ENCODE measurements at regions not wholly inside any gene's neighbourhood (a gene's known extent, or its start where the extent isn't known, plus 50 kb on each side); places are given as distances from the start of the nearest gene placed in this dataset.
"Not testable (repeated sequence)": the region's sequence is repeated elsewhere in the genome, so short reads cannot be mapped to it uniquely, and the experiment has no call there.

DNA sequence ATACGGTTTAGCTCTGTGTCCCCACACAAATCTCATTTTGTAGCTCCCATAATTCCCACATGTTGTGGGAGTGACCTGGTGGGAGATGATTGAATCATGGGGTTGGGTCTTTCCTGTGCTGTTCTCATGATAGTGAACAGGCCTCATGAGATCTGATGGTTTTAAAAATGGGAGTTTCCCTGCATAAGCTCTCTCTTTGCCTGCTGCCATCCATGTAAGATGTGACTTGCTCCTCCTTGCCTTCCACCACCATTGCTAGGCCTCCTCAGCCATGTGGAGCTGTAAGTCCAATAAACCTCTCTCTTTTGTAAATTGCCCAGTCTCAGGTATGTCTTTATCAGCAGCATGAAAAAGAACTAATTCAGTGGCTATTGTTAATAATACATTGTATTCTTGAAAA, 73.8 kb downstream of the GPR85 start:
- not testable (repeated sequence) for TF ChIP-seq POLR2A, EP300 (IDR thresholded peaks at IDR 0.05)

Measured in gastroesophageal sphincter (tissue), 2 donors.